ENCODE measurements at regions not wholly inside any gene's neighbourhood (a gene's known extent, or its start where the extent isn't known, plus 50 kb on each side); places are given as distances from the start of the nearest gene placed in this dataset.

GRCh38 chr17:79340333-79341221 is 266.0 kb downstream of the ENGASE start:
- no peak for DNase-seq

- no peak for DNase-seq
Observed at GRCh38 chr17:79339321-79339720, 264.7 kb downstream of the ENGASE start.

GRCh38 chr17:79338604-79339003 is 264.0 kb downstream of the ENGASE start:
- DNase-seq = no peak

- DNase-seq = no peak
Observed at GRCh38 chr17:79338152-79338551, 263.5 kb downstream of the ENGASE start.

- no peak for DNase-seq
Observed at GRCh38 chr17:79337053-79337452, 262.4 kb downstream of the ENGASE start.

GRCh38 chr17:79335456-79335855 is 260.8 kb downstream of the ENGASE start:
- no peak for DNase-seq

GRCh38 chr17:79332011-79332554 is 257.5 kb downstream of the ENGASE start:
- DNase-seq = no peak

- no peak for DNase-seq
Observed at GRCh38 chr17:79331492-79331891, 256.9 kb downstream of the ENGASE start.

GRCh38 chr17:79330696-79331095 is 256.1 kb downstream of the ENGASE start:
- DNase-seq = no peak

GRCh38 chr17:79330229-79330628 is 255.6 kb downstream of the ENGASE start:
- no peak for DNase-seq

- no peak for DNase-seq
Observed at GRCh38 chr17:79326814-79327213, 252.2 kb downstream of the ENGASE start.

- DNase-seq = no peak
Observed at GRCh38 chr17:79325709-79326430, 251.2 kb downstream of the ENGASE start.

GRCh38 chr17:79324194-79324593 is 249.6 kb downstream of the ENGASE start:
- DNase-seq = no peak

GRCh38 chr17:79323566-79323965 is 248.9 kb downstream of the ENGASE start:
- DNase-seq = no peak

- no peak for DNase-seq
Observed at GRCh38 chr17:79322211-79323123, 247.8 kb downstream of the ENGASE start.

- DNase-seq = no peak
Observed at GRCh38 chr17:79320331-79320730, 245.7 kb downstream of the ENGASE start.

GRCh38 chr17:79317916-79318315 is 243.3 kb downstream of the ENGASE start:
- no peak for DNase-seq

- no peak for DNase-seq
Observed at GRCh38 chr17:79316805-79317204, 242.2 kb downstream of the ENGASE start.

GRCh38 chr17:79315358-79316105 is 240.9 kb downstream of the ENGASE start:
- no peak for DNase-seq

GRCh38 chr17:79314617-79315357 is 240.2 kb downstream of the ENGASE start:
- no peak for DNase-seq

GRCh38 chr17:79311373-79311772 is 236.7 kb downstream of the ENGASE start:
- DNase-seq = no peak

All from effector CD8-positive, alpha-beta T cell (primary cell).